GM21737 (cell line): ENCODE measurements at regions not wholly inside any gene's neighbourhood (a gene's known extent, or its start where the extent isn't known, plus 50 kb on each side); places are given as distances from the start of the nearest gene placed in this dataset.
A peak's percentile ranks its signal among the peaks of the same experiment; 100 is the strongest.

Experiments
- ATAC-seq: cut with Tn5 transposase; IDR thresholded peaks from one replicate; pipeline ENCODE4 v1.9.1; 2021; ENCODE audit warnings: mild to moderate bottlenecking, moderate library complexity; ENCODE audit not compliant: unreplicated experiment

- ATAC-seq, result no peak
Measured at GRCh38 chr4:100852326-100852725, 334.5 kb upstream of the EMCN start.

- ATAC-seq, result no peak
Measured at GRCh38 chr4:100849319-100849718, 331.5 kb upstream of the EMCN start.

- ATAC-seq, result peak; percentile 61
Measured at GRCh38 chr4:100848841-100849240, 331.0 kb upstream of the EMCN start.

GRCh38 chr4:100843910-100844309 is 326.1 kb upstream of the EMCN start:
- ATAC-seq, result no peak

GRCh38 chr4:100842856-100843255 is 325.0 kb upstream of the EMCN start:
- ATAC-seq, result no peak

GRCh38 chr4:100841911-100842310 is 324.1 kb upstream of the EMCN start:
- no peak for ATAC-seq

GRCh38 chr4:100839712-100840111 is 321.9 kb upstream of the EMCN start:
- no peak for ATAC-seq

- no peak for ATAC-seq
Measured at GRCh38 chr4:100838286-100838685, 320.5 kb upstream of the EMCN start.

- ATAC-seq, result no peak
Measured at GRCh38 chr4:100836929-100837328, 319.1 kb upstream of the EMCN start.

GRCh38 chr4:100834616-100835015 is 316.8 kb upstream of the EMCN start:
- ATAC-seq, result no peak

GRCh38 chr4:100833906-100834305 is 316.1 kb upstream of the EMCN start:
- no peak for ATAC-seq

GRCh38 chr4:100828986-100829685 is 311.3 kb upstream of the EMCN start:
- ATAC-seq, result no peak

GRCh38 chr4:100828364-100828763 is 310.5 kb upstream of the EMCN start:
- ATAC-seq, result no peak

- ATAC-seq, result no peak
Measured at GRCh38 chr4:100827756-100828155, 309.9 kb upstream of the EMCN start.

- ATAC-seq, result no peak
Measured at GRCh38 chr4:100826808-100827548, 309.2 kb upstream of the EMCN start.

GRCh38 chr4:100826067-100826466 is 308.2 kb upstream of the EMCN start:
- no peak for ATAC-seq

- peak; percentile 4 for ATAC-seq
Measured at GRCh38 chr4:100823993-100824323, 306.1 kb upstream of the EMCN start.

- peak; percentile 81 for ATAC-seq
Measured at GRCh38 chr4:100823066-100823992, 305.5 kb upstream of the EMCN start.

- no peak for ATAC-seq
Measured at GRCh38 chr4:100820249-100820648, 302.4 kb upstream of the EMCN start.

GRCh38 chr4:100819505-100819904 is 301.7 kb upstream of the EMCN start:
- no peak for ATAC-seq

GRCh38 chr4:100816436-100817045 is 298.7 kb upstream of the EMCN start:
- ATAC-seq, result no peak
